ENCODE measurements at regions not wholly inside any gene's neighbourhood (a gene's known extent, or its start where the extent isn't known, plus 50 kb on each side); places are given as distances from the start of the nearest gene placed in this dataset.

- Histone ChIP-seq H3K4me3 (no peak overlapping the region), H3K27ac (no peak overlapping the region), H3K9me3 (replicated peaks in 1 of 11) (no peaks in the 10 kb centered on the region), H3K9ac (no peak overlapping the region), H4K20me1 (no peaks in the 10 kb centered on the region), H3K4me2 (no peak overlapping the region), H3K27me3 (no peaks in the 10 kb centered on the region), H3K4me1 (peaks cover 0 to 16% (median 8%) of the 10 kb centered on the region in 10 experiments; a peak in 14 of 20 replicates), H3K36me3 (no peaks in the 10 kb centered on the region)
- TF ChIP-seq Cebpa-rat (IDR thresholded peaks at IDR 0.05), result no peak
Measured at GRCh38 chr9:36759976-36760375, 187.3 kb downstream of the MELK start.

- Histone ChIP-seq H3K36me3 (no peaks in the 10 kb centered on the region), H3K4me1 (peaks cover 0 to 24% (median 16%) of the 10 kb centered on the region in 10 experiments; a peak in 16 of 20 replicates), H3K9me3 (replicated peaks in 1 of 11) (no peaks in the 10 kb centered on the region), H3K27me3 (no peaks in the 10 kb centered on the region), H3K27ac (no peak overlapping the region), H4K20me1 (no peaks in the 10 kb centered on the region), H3K9ac (no peak overlapping the region), H3K4me3 (no peak overlapping the region), H3K4me2 (no peak overlapping the region)
- no peak for TF ChIP-seq Cebpa-rat (IDR thresholded peaks at IDR 0.05)
Measured at GRCh38 chr9:36760667-36761420, 188.1 kb downstream of the MELK start.

- H3K9me3 ChIP-seq (replicated peaks in 1 of 11), result no peaks in the 10 kb centered on the region
- no peak overlapping the region for H3K4me2 ChIP-seq
- no peak overlapping the region for H3K9ac ChIP-seq
- no peak for TF ChIP-seq Cebpa-rat (IDR thresholded peaks at IDR 0.05)
- no peak overlapping the region for H3K4me3 ChIP-seq
- no peaks in the 10 kb centered on the region for H3K36me3 ChIP-seq
- no peak overlapping the region for H3K27ac ChIP-seq
- peaks cover 0 to 29% (median 17%) of the 10 kb centered on the region in 10 experiments; a peak in 16 of 20 replicates for H3K4me1 ChIP-seq
- no peaks in the 10 kb centered on the region for H3K27me3 ChIP-seq
- no peaks in the 10 kb centered on the region for H4K20me1 ChIP-seq
Measured at GRCh38 chr9:36762958-36763357, 190.3 kb downstream of the MELK start.

GRCh38 chr9:36763778-36764177 lies 191.1 kb downstream of the MELK start:
- Histone ChIP-seq H3K9me3 (replicated peaks in 1 of 11) (no peaks in the 10 kb centered on the region), H3K27ac (peak overlapping the region in 1 of 11 experiments; percentile 56; a peak in 1 of 22 replicates), H3K4me3 (no peak overlapping the region), H4K20me1 (no peaks in the 10 kb centered on the region), H3K9ac (no peak overlapping the region), H3K36me3 (no peaks in the 10 kb centered on the region), H3K4me2 (no peak overlapping the region), H3K27me3 (no peaks in the 10 kb centered on the region), H3K4me1 (peaks cover 0 to 29% (median 17%) of the 10 kb centered on the region in 10 experiments; a peak in 16 of 20 replicates)
- TF ChIP-seq Cebpa-rat (IDR thresholded peaks at IDR 0.05), result no peak

GRCh38 chr9:36764364-36765076 lies 191.8 kb downstream of the MELK start:
- no peak overlapping the region; a peak in 1 of 20 replicates for H3K4me3 ChIP-seq
- no peak for TF ChIP-seq Cebpa-rat (IDR thresholded peaks at IDR 0.05)
- no peaks in the 10 kb centered on the region for H3K9me3 ChIP-seq (replicated peaks in 1 of 11)
- no peaks in the 10 kb centered on the region for H4K20me1 ChIP-seq
- no peaks in the 10 kb centered on the region for H3K36me3 ChIP-seq
- peaks cover 0 to 29% (median 17%) of the 10 kb centered on the region in 10 experiments; a peak in 16 of 20 replicates for H3K4me1 ChIP-seq
- peak overlapping the region in 3 of 11 experiments; percentile 56 to 73 (median 64); a peak in 4 of 22 replicates for H3K27ac ChIP-seq
- H3K4me2 ChIP-seq, result peak overlapping the region in 8 of 11 experiments; percentile 12 to 91 (median 69); a peak in 13 of 22 replicates
- H3K27me3 ChIP-seq, result no peaks in the 10 kb centered on the region
- no peak overlapping the region for H3K9ac ChIP-seq

- no peak for TF ChIP-seq Cebpa-rat (IDR thresholded peaks at IDR 0.05)
- Histone ChIP-seq H3K36me3 (no peaks in the 10 kb centered on the region), H3K27me3 (no peaks in the 10 kb centered on the region), H3K4me2 (peak overlapping the region; percentile 67 to 91 (median 78); a peak in 20 of 22 replicates), H3K4me3 (no peak overlapping the region; a peak in 2 of 20 replicates), H3K27ac (peak overlapping the region in 4 of 11 experiments; percentile 56 to 73 (median 62); a peak in 5 of 22 replicates), H3K9ac (peak overlapping the region in 1 of 11 experiments; percentile 62; a peak in 3 of 22 replicates), H3K9me3 (replicated peaks in 1 of 11) (no peaks in the 10 kb centered on the region), H3K4me1 (peaks cover 0 to 29% (median 17%) of the 10 kb centered on the region in 10 experiments; a peak in 16 of 20 replicates), H4K20me1 (no peaks in the 10 kb centered on the region)
Measured at GRCh38 chr9:36765077-36765390, 192.3 kb downstream of the MELK start.

GRCh38 chr9:36765468-36766341 lies 193.0 kb downstream of the MELK start:
- peaks cover 0 to 29% (median 17%) of the 10 kb centered on the region in 10 experiments; a peak in 16 of 20 replicates for H3K4me1 ChIP-seq
- no peaks in the 10 kb centered on the region for H4K20me1 ChIP-seq
- no peaks in the 10 kb centered on the region for H3K36me3 ChIP-seq
- peak overlapping the region; percentile 35 to 69 (median 58) for H3K4me3 ChIP-seq
- no peaks in the 10 kb centered on the region for H3K27me3 ChIP-seq
- peak overlapping the region; percentile 67 to 91 (median 78) for H3K4me2 ChIP-seq
- peak overlapping the region in 10 of 11 experiments; percentile 28 to 73 (median 56); a peak in 19 of 22 replicates for H3K27ac ChIP-seq
- no peak; a peak in 1 of 22 replicates for TF ChIP-seq Cebpa-rat (IDR thresholded peaks at IDR 0.05)
- no peaks in the 10 kb centered on the region for H3K9me3 ChIP-seq (replicated peaks in 1 of 11)
- H3K9ac ChIP-seq, result peak overlapping the region; percentile 10 to 70 (median 62); a peak in 19 of 22 replicates

GRCh38 chr9:36768677-36769076 lies 196.0 kb downstream of the MELK start:
- no peaks in the 10 kb centered on the region for H3K9me3 ChIP-seq (replicated peaks in 1 of 11)
- no peak overlapping the region for H3K4me3 ChIP-seq
- no peak overlapping the region for H3K27ac ChIP-seq
- no peak overlapping the region for H3K4me2 ChIP-seq
- TF ChIP-seq Cebpa-rat (IDR thresholded peaks at IDR 0.05), result no peak
- H3K27me3 ChIP-seq, result no peaks in the 10 kb centered on the region
- H3K9ac ChIP-seq, result no peak overlapping the region
- peaks cover 0 to 23% (median 17%) of the 10 kb centered on the region in 10 experiments; a peak in 16 of 20 replicates for H3K4me1 ChIP-seq
- H3K36me3 ChIP-seq, result no peaks in the 10 kb centered on the region
- H4K20me1 ChIP-seq, result no peaks in the 10 kb centered on the region

Data from BLaER1 treated with 17β-estradiol and CSF1 and Interleukin-3, amounts not matched to agents 10 nM and 100 nM (cell line).